Stimulated activated CD8-positive, alpha-beta memory T cell treated with anti-CD3 and anti-CD28 coated beads, Interleukin-7, amount 100 ng/mL, for 48 hours (primary cell): ENCODE measurements at regions not wholly inside any gene's neighbourhood (a gene's known extent, or its start where the extent isn't known, plus 50 kb on each side); places are given as distances from the start of the nearest gene placed in this dataset.
"Not testable (repeated sequence)": the region's sequence is repeated elsewhere in the genome, so short reads cannot be mapped to it uniquely, and the experiment has no call there.

Experiments used
- DNase-seq, 2 donors: peaks; one replicate each; pipeline ENCODE4 v3.0.0-alpha.2; 2020; ENCODE audit warnings: low read depth in 1 of 2; ENCODE audit errors: extremely low read depth in 1 of 2

GRCh38 chr12:60184096-60184495 lies 588.3 kb downstream of the SLC16A7 start:
- no peak for DNase-seq

DNA sequence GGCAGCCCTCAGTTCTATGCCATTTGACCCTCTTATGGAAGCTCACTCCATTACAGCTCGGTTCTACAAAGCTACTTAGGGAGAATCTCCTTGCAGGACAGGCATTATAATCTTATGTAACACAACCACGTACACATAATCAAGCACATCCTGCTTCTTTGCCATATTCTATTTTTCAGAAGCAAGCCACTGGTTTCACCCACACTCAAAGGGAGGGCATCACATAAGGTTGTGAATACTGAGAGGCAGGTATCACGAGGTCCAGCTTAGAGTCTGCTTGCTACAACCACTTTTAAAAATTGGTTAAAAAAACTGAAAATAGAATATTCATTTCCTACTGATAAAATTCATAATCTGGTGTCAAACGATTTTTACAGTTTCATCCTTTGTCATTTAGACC lies 589.2 kb downstream of the SLC16A7 start:
- no peak for DNase-seq

DNA sequence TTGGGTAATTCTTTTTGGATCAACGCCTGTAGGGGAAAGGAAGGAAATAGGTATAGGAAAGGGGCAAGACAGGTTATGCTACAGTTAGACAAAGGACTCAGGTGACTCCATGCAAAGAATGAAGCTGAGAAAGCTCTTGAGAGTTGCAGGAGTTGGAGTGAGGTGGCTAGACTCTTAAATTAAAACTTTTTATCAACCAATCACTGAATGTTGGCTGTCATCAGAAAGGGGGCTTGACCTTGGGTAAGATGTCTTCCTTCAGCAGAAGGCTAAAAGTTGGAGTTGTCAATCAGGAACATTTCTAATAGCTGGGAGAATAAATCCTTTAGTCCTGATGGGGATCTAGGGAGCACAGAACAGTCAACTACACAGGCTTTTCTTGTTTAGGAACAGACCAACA lies 595.4 kb downstream of the SLC16A7 start:
- DNase-seq: no peak

DNA sequence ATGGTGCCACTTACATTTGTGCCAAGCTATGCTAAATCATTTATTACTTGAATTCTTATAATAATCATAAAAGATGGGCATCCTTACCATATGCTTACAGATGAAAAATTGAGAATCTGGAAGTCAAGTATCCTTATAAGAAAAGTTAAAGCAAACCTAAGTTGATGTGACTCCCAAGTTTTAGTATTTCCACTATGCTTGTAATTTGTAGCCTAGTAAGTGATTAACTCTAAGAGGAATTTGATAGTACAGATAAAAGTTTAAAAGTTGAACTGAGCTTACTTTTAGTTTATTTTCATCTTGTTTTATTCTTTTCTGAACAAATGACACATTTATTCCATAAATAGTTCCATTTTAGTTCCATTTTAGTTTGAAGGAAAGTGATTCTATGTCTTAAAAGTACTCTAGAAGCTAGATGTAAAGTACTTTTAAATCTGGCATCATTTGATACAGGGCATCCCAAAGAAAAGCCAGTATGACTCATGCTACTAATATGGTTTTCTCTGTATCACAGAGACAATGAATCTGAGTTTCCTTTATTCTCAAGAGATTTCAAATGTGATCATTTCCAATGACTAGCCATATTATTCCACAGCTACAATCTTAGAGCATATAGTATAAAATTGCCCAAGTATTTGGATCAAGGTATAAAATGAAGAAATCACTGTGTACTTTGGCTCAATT lies 596.0 kb downstream of the SLC16A7 start:
- no peak for DNase-seq

DNA sequence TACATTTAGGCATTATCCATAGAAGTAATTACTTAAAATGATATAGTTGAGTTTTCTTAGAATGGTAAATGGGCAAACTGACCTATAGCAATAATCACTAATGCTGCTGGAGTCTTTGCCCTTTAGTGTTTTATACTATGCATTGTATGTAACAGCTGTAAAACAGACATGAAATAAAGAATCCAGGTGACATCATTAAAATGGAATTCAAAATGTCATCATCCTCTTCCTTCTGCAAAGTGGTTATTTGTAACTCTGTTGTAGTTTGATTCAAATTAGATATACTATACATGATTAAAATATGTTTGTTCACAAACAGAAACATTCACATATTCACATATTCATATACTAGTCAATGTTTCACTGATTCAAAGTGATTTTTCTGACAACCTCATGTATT lies 598.8 kb downstream of the SLC16A7 start:
- no peak for DNase-seq

DNA sequence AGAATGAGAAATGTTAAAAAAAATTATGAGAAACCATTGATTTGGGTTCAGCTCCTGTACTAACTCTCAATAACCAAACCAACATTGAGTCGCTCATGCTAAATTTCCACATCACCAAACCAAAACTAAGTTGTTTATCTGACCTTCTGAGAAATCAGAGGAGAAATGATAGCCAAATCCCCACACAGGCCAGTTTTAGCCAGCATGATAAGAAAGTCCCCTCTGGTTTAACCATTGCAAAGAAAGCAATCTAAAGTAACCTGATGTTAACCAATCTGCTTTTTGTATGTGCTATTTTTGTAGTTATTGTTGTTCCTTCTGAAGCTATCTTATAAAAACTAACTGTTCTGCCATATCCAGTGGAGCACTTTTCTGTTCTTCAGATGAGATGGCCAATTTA lies 599.7 kb downstream of the SLC16A7 start:
- no peak for DNase-seq

GRCh38 chr12:60196366-60196765 lies 600.5 kb downstream of the SLC16A7 start:
- DNase-seq: no peak

DNA sequence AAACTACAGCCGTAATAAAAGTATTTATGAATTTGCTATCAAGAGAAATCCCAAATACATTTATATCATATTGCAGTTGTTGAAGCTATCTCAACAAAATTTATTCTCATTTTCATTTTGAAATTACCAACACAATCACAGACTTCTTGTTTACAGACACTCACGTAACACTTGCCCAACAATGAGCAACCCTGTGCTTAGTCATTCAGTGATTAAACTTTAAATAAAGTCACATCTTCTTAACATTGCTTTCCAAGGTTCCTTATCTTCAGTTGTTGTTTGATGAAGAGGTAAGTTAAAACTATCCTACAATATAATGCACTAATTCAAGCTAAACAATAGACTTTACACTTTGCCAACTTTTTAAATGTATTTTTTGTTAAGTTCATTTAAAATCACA lies 601.8 kb downstream of the SLC16A7 start:
- no peak for DNase-seq

DNA sequence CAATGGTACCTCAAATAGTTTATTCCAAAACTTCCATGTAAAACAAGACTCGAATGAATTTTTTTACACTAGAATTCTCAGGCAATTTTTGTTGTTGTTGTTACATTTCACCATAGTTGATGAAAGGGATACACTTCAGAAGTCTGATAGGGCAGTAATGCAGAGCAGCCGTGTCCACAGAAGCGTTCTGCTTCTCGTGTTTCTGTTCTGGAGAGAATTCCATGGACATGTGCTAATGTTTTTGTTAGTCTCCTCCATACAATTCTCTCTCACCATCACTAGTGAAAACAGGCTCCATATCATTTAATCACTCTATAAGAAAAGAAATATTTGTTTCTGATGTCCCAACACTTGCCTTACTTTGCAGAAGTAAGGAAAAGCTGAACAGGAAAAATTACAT lies 606.1 kb downstream of the SLC16A7 start:
- no peak for DNase-seq

DNA sequence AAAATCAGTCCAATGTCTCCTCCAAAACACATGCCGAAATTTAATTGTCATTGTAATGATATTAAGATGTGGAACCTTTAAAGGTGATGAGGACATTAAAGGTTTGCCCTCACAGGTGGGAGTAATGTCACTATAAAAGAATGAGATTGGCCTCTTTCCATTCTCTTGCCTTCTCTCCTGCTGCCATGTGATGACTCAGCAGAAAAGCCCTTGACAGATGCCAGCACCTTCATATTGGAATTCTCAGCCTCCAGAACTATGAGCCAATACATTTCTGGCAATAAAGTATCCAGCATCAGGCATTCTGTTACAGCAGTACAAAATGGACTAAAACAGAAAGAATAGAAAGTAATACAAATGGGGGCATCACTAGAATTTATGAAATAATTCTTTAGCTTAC lies 609.7 kb downstream of the SLC16A7 start:
- DNase-seq: no peak

DNA sequence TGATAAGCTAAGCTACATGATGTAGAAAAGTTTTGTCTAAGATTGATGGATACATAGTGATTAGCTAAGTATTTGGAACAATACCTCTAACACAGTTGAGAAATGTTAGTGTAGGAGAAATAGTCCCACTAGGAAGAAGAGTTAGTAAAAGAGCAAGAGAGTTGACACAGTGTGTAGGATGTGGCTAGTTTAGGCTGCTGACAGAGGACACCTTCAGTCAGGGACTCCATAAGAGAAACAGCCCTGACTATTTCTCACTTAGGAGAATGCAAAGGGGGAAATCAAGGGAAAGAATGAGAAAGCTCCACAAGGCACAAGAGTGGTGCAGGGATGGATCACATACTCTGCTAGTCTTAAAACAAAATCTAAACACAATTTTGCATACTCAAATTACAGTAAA lies 613.7 kb downstream of the SLC16A7 start:
- DNase-seq: no peak

DNA sequence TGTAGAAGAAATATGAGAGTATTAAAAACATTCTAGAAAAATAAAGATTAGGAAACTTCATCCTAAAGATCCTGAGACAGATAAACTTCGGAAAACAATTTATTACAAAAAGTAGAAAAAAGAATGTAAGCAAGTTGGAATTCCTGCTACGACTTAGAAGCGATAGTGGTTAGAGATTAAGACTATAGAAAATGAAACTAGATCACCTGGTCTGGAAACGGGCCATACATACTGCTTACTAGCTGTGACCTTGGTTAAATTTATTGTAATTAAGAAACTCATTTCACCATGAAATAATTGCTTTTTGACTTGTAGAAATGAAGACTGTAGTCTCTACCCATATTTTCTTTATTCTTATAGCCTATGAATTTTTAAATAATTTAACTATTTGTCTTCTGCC lies 614.1 kb downstream of the SLC16A7 start:
- no peak for DNase-seq

DNA sequence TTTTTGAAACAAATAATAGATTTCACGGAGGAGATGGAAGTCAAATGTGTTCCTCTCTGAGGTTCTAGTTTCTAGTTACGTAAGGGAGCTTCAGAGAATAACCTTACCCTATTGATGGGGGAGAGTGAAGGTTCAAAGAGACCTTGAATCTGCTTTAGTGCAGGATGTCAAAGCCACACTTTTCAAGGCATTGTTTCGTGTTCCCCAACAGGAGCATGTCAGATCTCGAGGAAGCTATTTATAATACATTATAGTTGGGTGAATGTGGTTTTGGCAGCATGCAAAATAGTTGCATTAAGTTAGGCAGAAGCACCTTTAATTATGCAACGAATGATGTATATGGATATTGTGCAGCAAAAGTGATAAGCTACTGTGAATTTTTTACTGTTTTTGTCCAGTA lies 614.9 kb downstream of the SLC16A7 start:
- DNase-seq: no peak

DNA sequence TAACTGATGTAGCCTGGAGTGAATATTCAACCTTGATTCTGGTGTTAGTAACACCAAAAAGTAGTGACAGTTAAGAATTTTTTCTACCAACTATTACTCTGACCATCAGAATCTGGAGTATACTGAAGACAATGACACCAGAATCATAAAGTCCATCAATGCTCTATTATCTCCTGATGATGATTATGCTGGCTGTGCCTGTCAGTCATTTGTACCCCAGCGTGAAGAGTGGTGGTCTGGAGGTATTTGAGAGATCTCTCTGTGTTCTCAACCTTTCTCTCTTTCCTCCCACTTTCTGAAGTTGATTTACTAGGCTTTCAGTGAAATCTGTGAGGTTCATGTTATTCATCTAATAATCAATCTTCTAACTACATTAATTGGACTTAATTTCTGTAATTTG lies 615.4 kb downstream of the SLC16A7 start:
- no peak for DNase-seq

GRCh38 chr12:60212159-60213000 lies 616.6 kb downstream of the SLC16A7 start:
- DNase-seq: no peak

DNA sequence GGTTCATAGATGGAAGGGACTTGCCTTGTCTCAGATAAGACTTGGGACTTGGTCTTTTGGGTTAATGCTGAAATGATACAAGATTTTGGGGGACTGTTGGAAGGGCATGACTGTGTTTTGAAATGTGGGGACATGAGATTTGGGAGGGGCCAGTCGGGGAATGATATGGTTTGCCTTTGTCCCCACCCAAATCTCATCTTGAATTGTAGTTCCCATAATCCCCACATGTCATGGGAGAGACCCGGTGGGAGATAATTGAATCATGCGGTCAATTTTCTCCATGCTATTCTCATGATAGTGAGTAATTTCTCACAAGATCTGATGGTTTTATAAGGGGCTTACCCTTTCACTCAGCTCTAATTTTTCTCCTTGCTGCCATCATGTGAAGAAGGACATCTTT lies 617.4 kb downstream of the SLC16A7 start:
- DNase-seq: not testable (repeated sequence)

DNA sequence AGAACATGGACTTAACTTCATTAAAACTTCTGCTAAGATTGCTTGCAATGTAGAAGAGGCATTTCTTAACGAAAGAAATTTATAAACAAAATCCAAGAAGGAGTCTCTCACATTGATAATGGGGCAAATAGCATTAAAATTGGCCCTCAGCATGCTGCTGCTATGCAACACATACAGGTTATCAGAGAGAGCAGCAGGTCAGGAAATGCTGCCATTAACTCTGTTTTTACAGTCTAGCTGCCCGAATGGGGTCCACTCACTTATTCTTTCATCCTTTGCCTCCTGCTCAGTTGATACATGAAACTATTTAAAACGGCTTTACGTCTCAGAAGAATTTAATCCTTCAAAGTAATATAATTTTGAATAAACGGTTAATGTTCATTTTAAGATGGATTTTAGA lies 620.4 kb downstream of the SLC16A7 start:
- DNase-seq: no peak

GRCh38 chr12:60223242-60223641 lies 627.4 kb downstream of the SLC16A7 start:
- DNase-seq: no peak

- DNase-seq: no peak
Observed at GRCh38 chr12:60225216-60226000, 629.6 kb downstream of the SLC16A7 start.

- no peak for DNase-seq
Observed at GRCh38 chr12:60227916-60228315, 632.1 kb downstream of the SLC16A7 start.

DNA sequence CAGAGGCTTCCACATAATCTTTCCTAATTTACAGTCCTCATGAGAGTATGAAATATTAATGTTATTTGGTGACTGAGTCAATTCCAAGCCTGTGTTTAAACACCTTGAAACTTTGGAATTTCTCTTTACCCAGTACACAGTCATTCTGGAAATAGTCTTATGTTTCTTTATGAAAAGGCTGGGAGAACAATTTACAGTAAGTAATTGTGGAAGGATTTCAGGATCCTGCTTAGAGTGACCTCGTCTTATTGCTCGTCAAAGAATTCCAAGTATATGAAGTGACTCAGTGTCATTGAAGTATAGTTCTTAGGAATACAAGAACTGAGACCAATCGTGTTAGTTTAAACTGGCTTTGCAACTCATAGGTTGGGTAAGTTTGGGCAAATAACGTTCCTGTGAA lies 634.2 kb downstream of the SLC16A7 start:
- no peak for DNase-seq

- DNase-seq: no peak
Observed at GRCh38 chr12:60231303-60231702, 635.5 kb downstream of the SLC16A7 start.
